Glutamatergic neuron (in vitro differentiated cells): ENCODE measurements at regions not wholly inside any gene's neighbourhood (a gene's known extent, or its start where the extent isn't known, plus 50 kb on each side); places are given as distances from the start of the nearest gene placed in this dataset.

ENCODE experiments used
- DNase-seq: peaks from one replicate; pipeline ENCODE4 v3.0.0; 2022
- H3K27ac Mint-ChIP-seq: one replicate; pipeline ENCODE4 v1.8.0; 2020; ENCODE audit warnings: mild to moderate bottlenecking, mixed read lengths, inconsistent platforms; ENCODE audit not compliant: unreplicated experiment
- H3K27me3 Mint-ChIP-seq: one replicate; pipeline ENCODE4 v1.8.0; 2020; ENCODE audit warnings: mild to moderate bottlenecking, moderate library complexity, mixed read lengths, inconsistent platforms; ENCODE audit not compliant: unreplicated experiment
- H3K36me3 Mint-ChIP-seq: one replicate; pipeline ENCODE4 v1.8.0; 2020; ENCODE audit warnings: mild to moderate bottlenecking, mixed read lengths, inconsistent platforms; ENCODE audit not compliant: unreplicated experiment
- H3K4me1 Mint-ChIP-seq: one replicate; pipeline ENCODE4 v1.8.0; 2020; ENCODE audit warnings: mild to moderate bottlenecking, low read depth, mixed read lengths, inconsistent platforms; ENCODE audit not compliant: unreplicated experiment
- H3K4me3 Mint-ChIP-seq: one replicate; pipeline ENCODE4 v1.8.0; 2020; ENCODE audit warnings: mild to moderate bottlenecking, mixed read lengths, inconsistent platforms; ENCODE audit not compliant: unreplicated experiment
- H3K9me3 Mint-ChIP-seq: one replicate; pipeline ENCODE4 v1.8.0; 2020; ENCODE audit warnings: mild to moderate bottlenecking, moderate library complexity, mixed read lengths, inconsistent platforms; ENCODE audit not compliant: unreplicated experiment
- TF ChIP-seq, protein P1 (sequence below): fragments of 200-600 bp; sonication (generic); IDR thresholded peaks from one replicate; pipeline ENCODE4 v1.5.0; 2021; ENCODE audit not compliant: partially characterized antibody, unreplicated experiment

DNA sequence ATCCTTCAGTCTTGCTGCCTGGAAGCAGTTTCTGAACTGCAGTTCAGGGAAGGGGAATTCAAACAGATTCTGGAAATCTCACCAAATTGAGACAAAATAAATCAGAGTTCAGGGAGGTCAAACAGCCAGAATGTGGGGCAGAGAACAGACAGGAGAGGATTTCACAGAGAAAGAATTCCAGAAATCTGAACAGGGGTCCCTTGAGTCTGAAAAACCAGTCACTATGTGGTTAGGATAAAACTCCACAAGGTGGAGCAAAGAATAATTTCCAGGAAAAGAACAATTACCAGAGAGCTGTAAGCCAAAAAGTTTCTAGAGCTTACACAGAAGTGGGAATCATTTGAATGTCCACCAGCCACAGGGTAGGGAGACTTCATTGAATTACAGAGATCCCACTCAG is 84.7 kb downstream of the URB2 start:
- Mint-ChIP-seq H3K27ac (no peak overlapping the region), H3K9me3 (peaks cover 5% of the 10 kb centered on the region), H3K4me1 (peaks cover 17% of the 10 kb centered on the region), H3K36me3 (peaks cover 11% of the 10 kb centered on the region), H3K27me3 (no peaks in the 10 kb centered on the region), H3K4me3 (no peak overlapping the region)
- no peak for DNase-seq
- TF ChIP-seq, protein P1, sequence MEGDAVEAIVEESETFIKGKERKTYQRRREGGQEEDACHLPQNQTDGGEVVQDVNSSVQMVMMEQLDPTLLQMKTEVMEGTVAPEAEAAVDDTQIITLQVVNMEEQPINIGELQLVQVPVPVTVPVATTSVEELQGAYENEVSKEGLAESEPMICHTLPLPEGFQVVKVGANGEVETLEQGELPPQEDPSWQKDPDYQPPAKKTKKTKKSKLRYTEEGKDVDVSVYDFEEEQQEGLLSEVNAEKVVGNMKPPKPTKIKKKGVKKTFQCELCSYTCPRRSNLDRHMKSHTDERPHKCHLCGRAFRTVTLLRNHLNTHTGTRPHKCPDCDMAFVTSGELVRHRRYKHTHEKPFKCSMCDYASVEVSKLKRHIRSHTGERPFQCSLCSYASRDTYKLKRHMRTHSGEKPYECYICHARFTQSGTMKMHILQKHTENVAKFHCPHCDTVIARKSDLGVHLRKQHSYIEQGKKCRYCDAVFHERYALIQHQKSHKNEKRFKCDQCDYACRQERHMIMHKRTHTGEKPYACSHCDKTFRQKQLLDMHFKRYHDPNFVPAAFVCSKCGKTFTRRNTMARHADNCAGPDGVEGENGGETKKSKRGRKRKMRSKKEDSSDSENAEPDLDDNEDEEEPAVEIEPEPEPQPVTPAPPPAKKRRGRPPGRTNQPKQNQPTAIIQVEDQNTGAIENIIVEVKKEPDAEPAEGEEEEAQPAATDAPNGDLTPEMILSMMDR: no peak

DNA sequence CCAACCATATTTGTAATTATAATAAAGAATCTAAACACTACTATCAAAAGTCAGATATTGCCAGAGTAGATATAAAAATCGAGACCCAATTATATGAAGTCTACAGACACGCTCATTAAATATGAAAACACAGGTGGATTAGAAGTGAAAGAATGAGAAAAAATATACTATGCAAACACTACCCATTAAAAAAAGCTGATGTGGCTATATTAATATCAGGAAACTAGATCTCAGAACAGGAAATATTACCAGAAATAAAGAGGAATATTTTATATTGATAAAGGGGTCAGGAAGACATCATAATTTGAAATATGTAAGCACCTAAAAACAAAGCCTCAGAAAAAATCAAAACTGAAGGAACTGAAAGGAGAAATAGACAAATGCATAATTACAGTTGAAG is 88.3 kb downstream of the URB2 start:
- peaks cover 22% of the 10 kb centered on the region for H3K4me1 Mint-ChIP-seq
- TF ChIP-seq, protein P1: no peak

DNA sequence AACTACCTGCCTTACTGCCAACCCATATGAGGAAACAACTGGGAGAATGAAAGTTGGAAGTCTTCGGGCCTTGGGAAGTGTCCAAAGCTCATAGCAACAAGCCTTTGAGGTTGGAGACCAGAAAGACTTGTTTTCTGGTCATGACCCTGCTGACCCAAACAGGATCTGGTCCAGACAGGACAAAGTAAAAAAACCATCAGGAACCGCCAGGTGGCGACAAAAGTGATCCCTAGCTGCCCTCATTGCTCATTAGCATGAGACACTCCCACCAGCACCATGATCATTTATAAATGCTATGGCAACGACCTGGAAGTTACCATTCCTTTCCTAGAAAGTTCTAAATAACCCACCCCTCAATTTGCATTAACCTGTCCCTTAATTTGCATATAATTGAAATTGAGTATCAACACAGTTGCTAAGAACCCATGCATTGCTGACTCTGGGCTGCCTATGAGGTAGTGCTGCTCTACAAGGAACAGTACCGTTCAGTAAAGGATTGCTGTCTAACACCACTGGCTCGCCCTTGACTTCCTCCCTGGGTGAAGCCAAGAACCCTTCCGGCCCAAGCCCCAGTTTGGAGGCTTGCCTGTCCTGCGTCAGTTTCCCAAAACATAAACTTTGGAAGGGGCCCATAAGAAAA is 89.0 kb downstream of the URB2 start:
- no peaks in the 10 kb centered on the region for H3K27me3 Mint-ChIP-seq
- H3K27ac Mint-ChIP-seq: no peak overlapping the region
- peaks cover 4% of the 10 kb centered on the region for H3K36me3 Mint-ChIP-seq
- H3K9me3 Mint-ChIP-seq: peaks cover 5% of the 10 kb centered on the region
- DNase-seq: no peak
- TF ChIP-seq, protein P1: no peak
- no peak overlapping the region for H3K4me3 Mint-ChIP-seq
- peaks cover 16% of the 10 kb centered on the region for H3K4me1 Mint-ChIP-seq

More for the DNA sequence above, 88.3 kb downstream of the URB2 start:
- no peak overlapping the region for H3K27ac Mint-ChIP-seq
- no peak for DNase-seq
- no peak overlapping the region for H3K4me3 Mint-ChIP-seq
- no peaks in the 10 kb centered on the region for H3K36me3 Mint-ChIP-seq
- H3K9me3 Mint-ChIP-seq: peaks cover 6% of the 10 kb centered on the region
- H3K27me3 Mint-ChIP-seq: no peaks in the 10 kb centered on the region

DNA sequence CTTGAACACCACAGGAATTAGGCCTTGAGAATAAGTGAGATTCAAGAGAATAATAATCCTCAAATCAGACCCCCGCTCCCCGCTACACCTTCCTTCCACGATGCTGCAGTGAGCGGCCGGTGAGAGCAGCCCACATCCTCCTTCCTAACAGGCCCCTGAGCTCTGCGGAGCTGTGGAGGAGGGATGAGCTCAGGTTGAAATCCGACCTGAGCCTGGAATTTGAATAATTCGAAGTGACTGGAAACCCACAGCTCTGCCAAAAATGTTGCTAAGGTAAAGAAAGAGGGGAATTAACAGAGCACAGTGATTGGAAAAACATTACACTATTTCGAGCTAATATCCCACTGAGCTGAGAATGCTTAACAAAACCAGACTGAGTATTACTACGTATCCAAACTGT is 90.0 kb downstream of the URB2 start:
- TF ChIP-seq, protein P1: no peak
- H3K4me1 Mint-ChIP-seq: peaks cover 9% of the 10 kb centered on the region
- H3K27ac Mint-ChIP-seq: no peak overlapping the region
- H3K9me3 Mint-ChIP-seq: peaks cover 2% of the 10 kb centered on the region
- H3K36me3 Mint-ChIP-seq: peaks cover 4% of the 10 kb centered on the region
- no peak overlapping the region for H3K4me3 Mint-ChIP-seq
- H3K27me3 Mint-ChIP-seq: no peaks in the 10 kb centered on the region
- no peak for DNase-seq

DNA sequence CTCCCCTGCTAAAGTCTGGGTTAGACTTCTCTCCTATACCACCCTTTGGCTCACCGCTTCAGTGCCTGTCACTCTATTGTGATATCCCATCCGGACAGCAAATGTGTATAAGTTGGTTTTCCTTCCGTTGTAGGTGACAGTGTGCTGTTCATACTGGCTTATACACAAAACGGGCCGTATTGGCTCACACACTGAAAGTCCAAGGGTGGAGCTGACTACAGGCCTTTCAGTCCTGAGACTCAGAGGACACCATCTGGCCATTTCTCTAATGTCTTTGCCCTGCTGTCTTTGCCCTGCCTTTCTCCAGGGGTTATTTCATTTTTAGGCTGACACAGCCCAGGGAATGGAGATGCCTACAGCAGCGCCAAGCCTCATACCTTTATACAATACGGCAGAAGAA is 90.7 kb downstream of the URB2 start:
- Mint-ChIP-seq H3K36me3 (peaks cover 7% of the 10 kb centered on the region), H3K27ac (peak overlapping the region; percentile 90), H3K4me1 (peaks cover 9% of the 10 kb centered on the region), H3K4me3 (peak overlapping the region; percentile 47), H3K27me3 (no peaks in the 10 kb centered on the region), H3K9me3 (peaks cover 5% of the 10 kb centered on the region)
- DNase-seq: peak; percentile 23
- TF ChIP-seq, protein P1: no peak
